Mesendoderm (in vitro differentiated cells): ENCODE measurements at regions not wholly inside any gene's neighbourhood (a gene's known extent, or its start where the extent isn't known, plus 50 kb on each side); places are given as distances from the start of the nearest gene placed in this dataset.
"Not testable (repeated sequence)": the region's sequence is repeated elsewhere in the genome, so short reads cannot be mapped to it uniquely, and the experiment has no call there.

Experiments used
- DNase-seq: peaks from one replicate; pipeline ENCODE4 v3.0.0; 2013
- H2AK5ac ChIP-seq: 2 replicates; pipeline ENCODE4 v1.6.1; 2013; ENCODE audit warnings: low read length, inconsistent platforms
- H2BK120ac ChIP-seq: 2 replicates; pipeline ENCODE4 v1.6.1; 2013; ENCODE audit warnings: low read depth, mild to moderate bottlenecking, low read length, moderate library complexity, mixed read lengths
- H2BK15ac ChIP-seq: replicated peaks from 2 replicates; pipeline ENCODE4 v1.6.1; 2013; ENCODE audit warnings: low read depth, mild to moderate bottlenecking, moderate library complexity
- H2BK5ac ChIP-seq: 2 replicates; pipeline ENCODE4 v1.6.1; 2013; ENCODE audit warnings: low read length, inconsistent platforms
- H3K18ac ChIP-seq: 2 replicates; pipeline ENCODE4 v1.6.1; 2013; ENCODE audit warnings: mild to moderate bottlenecking, low read length, mixed read lengths
- H3K23ac ChIP-seq: one replicate; pipeline ENCODE4 v1.6.1; 2013; ENCODE audit warnings: low read length
- H3K27ac ChIP-seq: 2 replicates; pipeline ENCODE4 v1.5.1; 2013; ENCODE audit warnings: low read depth, mild to moderate bottlenecking, inconsistent platforms, low read length, moderate library complexity
- H3K27me3 ChIP-seq: 2 replicates; pipeline ENCODE4 v1.6.1; 2013; ENCODE audit warnings: low read length, control low read depth, mild to moderate bottlenecking, inconsistent platforms; ENCODE audit not compliant: insufficient read depth, poor library complexity
- H3K36me3 ChIP-seq: 2 replicates; pipeline ENCODE4 v1.6.1; 2013; ENCODE audit warnings: low read length, inconsistent platforms; ENCODE audit not compliant: control insufficient read depth, insufficient read depth
- H3K4ac ChIP-seq: one replicate; pipeline ENCODE4 v1.6.1; 2013; ENCODE audit warnings: low read depth, mild to moderate bottlenecking, low read length, moderate library complexity
- H3K4me1 ChIP-seq: 2 replicates; pipeline ENCODE4 v1.6.1; 2013; ENCODE audit warnings: low read depth, low read length, inconsistent platforms; ENCODE audit not compliant: control insufficient read depth
- H3K4me2 ChIP-seq: 2 replicates; pipeline ENCODE4 v1.6.1; 2013; ENCODE audit warnings: low read length
- H3K4me3 ChIP-seq: 2 replicates; pipeline ENCODE4 v1.5.1; 2013; ENCODE audit warnings: mild to moderate bottlenecking, low read length
- H3K56ac ChIP-seq: one replicate; pipeline ENCODE4 v1.6.1; 2013; ENCODE audit warnings: low read length
- H3K79me1 ChIP-seq: 2 replicates; pipeline ENCODE4 v1.6.1; 2013; ENCODE audit warnings: low read length, inconsistent platforms
- H3K79me2 ChIP-seq: 2 replicates; pipeline ENCODE4 v1.6.1; 2013; ENCODE audit warnings: mild to moderate bottlenecking, low read length; ENCODE audit not compliant: control insufficient read depth, insufficient read depth
- H3K9ac ChIP-seq: 2 replicates; pipeline ENCODE4 v1.6.1; 2013; ENCODE audit warnings: low read length, inconsistent platforms
- H4K5ac ChIP-seq: one replicate; pipeline ENCODE4 v1.6.1; 2013; ENCODE audit warnings: low read length
- H4K8ac ChIP-seq: one replicate; pipeline ENCODE4 v1.6.1; 2013; ENCODE audit warnings: low read depth, mild to moderate bottlenecking, control low read depth, low read length, moderate library complexity
- WGBS: extraction: QIAGEN DNeasy Blood & Tissue Kit; methylation state at CpG from one replicate; pipeline ENCODE4 v1.1.7; 2013; ENCODE audit warnings: low lambda C conversion rate, missing lambda C conversion rate; ENCODE audit not compliant: insufficient coverage; ENCODE audit errors: extremely low coverage; 5-methylcytosine and 5-hydroxymethylcytosine counted together

- H3K27me3 ChIP-seq, result no peaks in the 10 kb centered on the region
- no peak overlapping the region for H3K56ac ChIP-seq
- WGBS, result no CpG with 5 or more reads among the region's 5 CpGs
Measured at GRCh38 chr10:114713525-114714090, 55.5 kb upstream of the ABLIM1 start.

GRCh38 chr10:114714281-114714741, 56.2 kb upstream of the ABLIM1 start:
- Histone ChIP-seq H3K23ac (no peak overlapping the region), H2AK5ac (no peak overlapping the region), H3K36me3 (no peaks in the 10 kb centered on the region), H4K5ac (no peak overlapping the region), H2BK5ac (no peak overlapping the region), H4K8ac (no peak overlapping the region), H3K4me3 (no peak overlapping the region), H3K4me2 (no peak overlapping the region), H3K79me2 (no peaks in the 10 kb centered on the region), H3K18ac (no peak overlapping the region), H3K4ac (no peak overlapping the region), H2BK120ac (no peak overlapping the region), H2BK15ac (no peak overlapping the region), H3K27ac (no peak overlapping the region), H3K56ac (no peak overlapping the region), H3K79me1 (no peaks in the 10 kb centered on the region), H3K4me1 (no peaks in the 10 kb centered on the region), H3K9ac (no peak overlapping the region), H3K27me3 (no peaks in the 10 kb centered on the region)
- no CpG with 5 or more reads among the region's 5 CpGs for WGBS
- no peak for DNase-seq

More at GRCh38 chr10:114713525-114714090, 55.5 kb upstream of the ABLIM1 start:
- no peak overlapping the region for H2AK5ac ChIP-seq
- H4K8ac ChIP-seq, result no peak overlapping the region
- H3K23ac ChIP-seq, result no peak overlapping the region
- no peak overlapping the region for H2BK120ac ChIP-seq
- no peak overlapping the region for H3K4me2 ChIP-seq
- H3K9ac ChIP-seq, result no peak overlapping the region
- no peaks in the 10 kb centered on the region for H3K79me2 ChIP-seq
- no peak for DNase-seq
- H3K27ac ChIP-seq, result no peak overlapping the region
- H4K5ac ChIP-seq, result no peak overlapping the region
- H2BK5ac ChIP-seq, result no peak overlapping the region
- H3K4me1 ChIP-seq, result peaks cover 2% of the 10 kb centered on the region
- H3K18ac ChIP-seq, result no peak overlapping the region
- no peaks in the 10 kb centered on the region for H3K79me1 ChIP-seq
- H3K36me3 ChIP-seq, result no peaks in the 10 kb centered on the region
- H3K4ac ChIP-seq, result no peak overlapping the region
- no peak overlapping the region for H3K4me3 ChIP-seq
- H2BK15ac ChIP-seq, result no peak overlapping the region

- no peaks in the 10 kb centered on the region for H3K79me1 ChIP-seq
- no peaks in the 10 kb centered on the region for H3K27me3 ChIP-seq
- H2BK15ac ChIP-seq, result no peak overlapping the region
- H2BK5ac ChIP-seq, result no peak overlapping the region
- H3K23ac ChIP-seq, result no peak overlapping the region
- no CpG with 5 or more reads among the region's 7 CpGs for WGBS
- H4K5ac ChIP-seq, result no peak overlapping the region
- H3K4me1 ChIP-seq, result no peaks in the 10 kb centered on the region
- H3K4ac ChIP-seq, result no peak overlapping the region
- no peaks in the 10 kb centered on the region for H3K79me2 ChIP-seq
- H3K56ac ChIP-seq, result no peak overlapping the region
- H3K36me3 ChIP-seq, result no peaks in the 10 kb centered on the region
- no peak overlapping the region for H3K27ac ChIP-seq
- no peak overlapping the region for H3K9ac ChIP-seq
- H4K8ac ChIP-seq, result no peak overlapping the region
- no peak overlapping the region for H3K18ac ChIP-seq
- H2BK120ac ChIP-seq, result no peak overlapping the region
- DNase-seq, result no peak
- H2AK5ac ChIP-seq, result no peak overlapping the region
- H3K4me3 ChIP-seq, result no peak overlapping the region
- H3K4me2 ChIP-seq, result no peak overlapping the region
Measured at GRCh38 chr10:114715171-114715670, 57.1 kb upstream of the ABLIM1 start.

- no peak overlapping the region for H3K56ac ChIP-seq
- no peaks in the 10 kb centered on the region for H3K36me3 ChIP-seq
- H3K4me3 ChIP-seq, result no peak overlapping the region
- H2AK5ac ChIP-seq, result no peak overlapping the region
- no peak overlapping the region for H3K18ac ChIP-seq
- H3K79me2 ChIP-seq, result no peaks in the 10 kb centered on the region
- no peak overlapping the region for H2BK5ac ChIP-seq
- no peak overlapping the region for H3K4ac ChIP-seq
- no peak overlapping the region for H4K5ac ChIP-seq
- DNase-seq, result no peak
- H3K4me2 ChIP-seq, result no peak overlapping the region
- H2BK120ac ChIP-seq, result no peak overlapping the region
- no peak overlapping the region for H3K27ac ChIP-seq
- H4K8ac ChIP-seq, result no peak overlapping the region
- no peak overlapping the region for H3K23ac ChIP-seq
- no peaks in the 10 kb centered on the region for H3K79me1 ChIP-seq
- H3K27me3 ChIP-seq, result no peaks in the 10 kb centered on the region
- no peak overlapping the region for H2BK15ac ChIP-seq
- WGBS, result no CpG with 5 or more reads among the region's 2 CpGs
- no peaks in the 10 kb centered on the region for H3K4me1 ChIP-seq
- H3K9ac ChIP-seq, result no peak overlapping the region
Measured at GRCh38 chr10:114716811-114717404, 58.8 kb upstream of the ABLIM1 start.

DNA sequence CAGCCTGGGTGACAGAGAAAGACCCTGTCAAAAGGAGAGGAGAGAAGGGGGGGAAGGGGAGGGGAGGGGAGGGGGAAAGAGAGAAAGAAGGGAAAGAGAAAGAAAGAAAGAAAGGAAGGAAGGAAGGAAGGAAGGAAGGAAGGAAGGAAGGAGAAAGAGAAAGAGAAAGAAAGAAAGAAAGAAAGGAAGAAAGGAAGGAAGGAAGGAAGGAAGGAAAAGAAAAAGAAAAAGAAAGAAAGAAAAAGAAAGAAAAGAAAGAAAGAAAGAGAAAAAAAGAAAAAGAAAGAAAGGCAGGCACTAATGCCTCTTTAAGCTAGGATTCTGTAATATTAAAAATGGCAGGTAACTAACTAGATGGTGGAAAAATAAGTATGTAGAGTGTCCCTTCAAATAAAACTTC, 59.8 kb upstream of the ABLIM1 start:
- not testable (repeated sequence) for H2BK15ac ChIP-seq, H3K27me3 ChIP-seq, H3K23ac ChIP-seq, H4K8ac ChIP-seq, H3K9ac ChIP-seq, H3K4me1 ChIP-seq, H3K36me3 ChIP-seq, H2AK5ac ChIP-seq, H3K4me3 ChIP-seq, H3K4ac ChIP-seq, H4K5ac ChIP-seq, H3K79me1 ChIP-seq, H2BK5ac ChIP-seq, H3K18ac ChIP-seq, H2BK120ac ChIP-seq, H3K4me2 ChIP-seq, H3K27ac ChIP-seq, H3K56ac ChIP-seq, DNase-seq, H3K79me2 ChIP-seq

- Histone ChIP-seq H3K56ac (no peak overlapping the region), H3K18ac (no peak overlapping the region), H3K36me3 (no peaks in the 10 kb centered on the region), H4K5ac (no peak overlapping the region), H2BK5ac (no peak overlapping the region), H2BK15ac (no peak overlapping the region), H3K4ac (no peak overlapping the region), H3K4me1 (no peaks in the 10 kb centered on the region), H3K79me2 (no peaks in the 10 kb centered on the region), H4K8ac (no peak overlapping the region), H3K27me3 (no peaks in the 10 kb centered on the region), H3K27ac (no peak overlapping the region), H3K23ac (no peak overlapping the region), H2BK120ac (no peak overlapping the region), H3K79me1 (no peaks in the 10 kb centered on the region), H3K9ac (no peak overlapping the region), H3K4me2 (no peak overlapping the region), H2AK5ac (no peak overlapping the region), H3K4me3 (no peak overlapping the region)
- WGBS, result 100% methylated on average over 1 of the region's 3 CpGs
- DNase-seq, result no peak
Measured at GRCh38 chr10:114718374-114718773, 60.3 kb upstream of the ABLIM1 start.
